T-helper 1 cell treated with Interleukin-12 subunit alpha and Interleukin-12 subunit beta and Interleukin-4 antibody, amounts not matched to agents 30 μg/mL and 1 μg/mL, for 36 hours (primary cell): ENCODE measurements at regions not wholly inside any gene's neighbourhood (a gene's known extent, or its start where the extent isn't known, plus 50 kb on each side); places are given as distances from the start of the nearest gene placed in this dataset.

Source experiments
- H3K27ac Mint-ChIP-seq: one replicate; pipeline ENCODE4 v1.8.0; 2021; ENCODE audit warnings: mild to moderate bottlenecking, mixed read lengths
- H3K27me3 Mint-ChIP-seq: one replicate; pipeline ENCODE4 v1.8.0; 2021; ENCODE audit warnings: low read depth, mixed read lengths
- H3K36me3 Mint-ChIP-seq: one replicate; pipeline ENCODE4 v1.8.0; 2021; ENCODE audit warnings: low read depth, mixed read lengths
- H3K4me1 Mint-ChIP-seq: one replicate; pipeline ENCODE4 v1.8.0; 2021; ENCODE audit warnings: low read depth, mixed read lengths
- H3K4me3 Mint-ChIP-seq: one replicate; pipeline ENCODE4 v1.8.0; 2021; ENCODE audit warnings: mild to moderate bottlenecking, moderate library complexity, mixed read lengths
- H3K9me3 Mint-ChIP-seq: one replicate; pipeline ENCODE4 v1.8.0; 2021; ENCODE audit warnings: mixed read lengths

DNA sequence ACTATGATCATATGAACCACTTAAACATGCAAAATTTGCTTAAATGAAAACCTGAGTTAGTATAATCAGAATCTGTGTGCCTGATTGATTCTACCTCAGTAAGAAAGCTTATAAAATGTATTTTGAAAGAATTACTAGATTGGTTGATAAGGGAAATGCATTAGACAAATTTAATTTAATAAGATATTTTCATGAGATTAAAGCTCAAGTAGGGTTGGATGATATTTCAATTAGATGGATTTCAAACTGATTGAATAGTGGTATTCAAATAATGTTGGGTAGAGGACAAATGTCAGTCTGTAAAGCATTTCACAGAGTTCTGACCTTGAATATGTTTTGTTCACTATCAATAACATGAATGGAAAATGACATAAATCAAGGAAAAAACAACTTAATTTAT lies 780.4 kb upstream of the ALCAM start:
- H3K27ac Mint-ChIP-seq: no peak overlapping the region
- no peak overlapping the region for H3K4me3 Mint-ChIP-seq

DNA sequence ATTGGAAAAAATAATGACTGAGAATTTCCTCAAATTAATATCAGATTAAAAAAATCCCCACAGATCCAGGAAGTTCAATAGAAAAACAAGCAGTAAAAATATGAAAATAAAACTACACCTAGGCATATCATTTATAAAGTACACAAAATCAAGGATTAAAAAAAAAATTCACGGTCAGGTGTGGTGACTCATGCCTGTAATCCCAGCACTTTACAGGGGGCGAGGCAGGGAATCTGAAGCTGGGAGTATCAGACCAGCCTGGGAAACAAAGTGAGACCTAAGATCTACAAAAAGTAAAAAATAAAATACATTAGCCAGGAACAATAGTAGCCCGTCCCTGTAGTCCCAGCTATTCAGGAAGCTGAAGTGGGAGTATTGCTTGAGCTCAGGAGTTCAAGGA lies 778.3 kb upstream of the ALCAM start:
- H3K4me1 Mint-ChIP-seq: no peaks in the 10 kb centered on the region
- H3K27me3 Mint-ChIP-seq: no peaks in the 10 kb centered on the region
- H3K4me3 Mint-ChIP-seq: no peak overlapping the region
- H3K36me3 Mint-ChIP-seq: no peaks in the 10 kb centered on the region
- H3K9me3 Mint-ChIP-seq: no peaks in the 10 kb centered on the region
- H3K27ac Mint-ChIP-seq: no peak overlapping the region

More for the DNA sequence above, 780.4 kb upstream of the ALCAM start:
- Mint-ChIP-seq H3K36me3 (no peaks in the 10 kb centered on the region), H3K4me1 (no peaks in the 10 kb centered on the region), H3K27me3 (no peaks in the 10 kb centered on the region), H3K9me3 (no peaks in the 10 kb centered on the region)

DNA sequence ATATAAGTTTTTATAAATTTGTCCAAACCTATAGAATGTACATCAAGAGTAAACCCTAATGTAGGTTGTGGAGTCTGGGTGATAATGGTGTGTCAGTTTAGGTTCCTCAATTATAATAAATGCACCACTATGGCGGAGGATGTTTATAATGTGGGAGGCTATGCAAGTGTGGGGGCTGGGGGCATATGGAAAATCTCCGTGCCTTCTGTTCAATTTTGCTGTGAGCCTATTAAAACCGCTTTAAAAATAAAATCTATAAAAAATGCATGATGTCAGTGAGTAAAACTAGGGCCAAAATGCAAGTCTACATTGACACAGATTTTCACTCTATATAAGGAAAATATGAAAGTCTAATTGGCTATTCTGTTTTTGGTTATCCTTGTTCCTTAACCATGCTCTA lies 774.9 kb upstream of the ALCAM start:
- Mint-ChIP-seq H3K27ac (no peak overlapping the region), H3K4me3 (no peak overlapping the region), H3K4me1 (no peaks in the 10 kb centered on the region), H3K36me3 (no peaks in the 10 kb centered on the region), H3K27me3 (no peaks in the 10 kb centered on the region), H3K9me3 (no peaks in the 10 kb centered on the region)

GRCh38 chr3:104594491-104594890 lies 772.2 kb upstream of the ALCAM start:
- H3K27ac Mint-ChIP-seq: no peak overlapping the region
- no peaks in the 10 kb centered on the region for H3K4me1 Mint-ChIP-seq
- H3K4me3 Mint-ChIP-seq: no peak overlapping the region
- H3K9me3 Mint-ChIP-seq: no peaks in the 10 kb centered on the region
- no peaks in the 10 kb centered on the region for H3K27me3 Mint-ChIP-seq
- no peaks in the 10 kb centered on the region for H3K36me3 Mint-ChIP-seq

DNA sequence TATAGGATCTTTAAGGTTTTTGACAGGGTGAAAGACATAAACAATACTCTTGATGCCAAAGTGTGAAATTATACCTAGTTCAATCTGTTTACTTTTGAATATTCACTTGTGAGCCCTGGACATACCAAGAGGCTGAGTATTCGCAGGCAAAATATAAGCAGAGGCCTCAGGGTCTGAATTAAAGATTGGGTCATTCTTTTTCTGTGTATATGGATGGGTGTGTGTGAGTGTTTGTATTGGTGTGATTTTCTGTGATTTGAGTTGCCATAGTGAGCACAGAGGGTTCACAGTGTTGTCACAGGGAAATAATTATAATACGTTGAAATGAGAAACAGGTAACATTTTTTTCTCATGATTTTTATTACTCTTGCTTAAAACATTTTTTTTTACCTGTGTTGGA lies 770.7 kb upstream of the ALCAM start:
- Mint-ChIP-seq H3K36me3 (no peaks in the 10 kb centered on the region), H3K27me3 (no peaks in the 10 kb centered on the region), H3K9me3 (no peaks in the 10 kb centered on the region), H3K27ac (no peak overlapping the region), H3K4me1 (no peaks in the 10 kb centered on the region), H3K4me3 (no peak overlapping the region)

- H3K36me3 Mint-ChIP-seq: no peaks in the 10 kb centered on the region
- no peaks in the 10 kb centered on the region for H3K9me3 Mint-ChIP-seq
- H3K4me1 Mint-ChIP-seq: no peaks in the 10 kb centered on the region
- H3K27ac Mint-ChIP-seq: no peak overlapping the region
- H3K27me3 Mint-ChIP-seq: no peaks in the 10 kb centered on the region
- H3K4me3 Mint-ChIP-seq: no peak overlapping the region
Observed at GRCh38 chr3:104596551-104596950, 770.2 kb upstream of the ALCAM start.

GRCh38 chr3:104598848-104599511 lies 767.7 kb upstream of the ALCAM start:
- Mint-ChIP-seq H3K4me3 (no peak overlapping the region), H3K4me1 (no peaks in the 10 kb centered on the region), H3K9me3 (no peaks in the 10 kb centered on the region), H3K36me3 (no peaks in the 10 kb centered on the region), H3K27ac (no peak overlapping the region), H3K27me3 (no peaks in the 10 kb centered on the region)

- H3K27me3 Mint-ChIP-seq: no peaks in the 10 kb centered on the region
Observed at GRCh38 chr3:104604326-104605010, 762.2 kb upstream of the ALCAM start.

DNA sequence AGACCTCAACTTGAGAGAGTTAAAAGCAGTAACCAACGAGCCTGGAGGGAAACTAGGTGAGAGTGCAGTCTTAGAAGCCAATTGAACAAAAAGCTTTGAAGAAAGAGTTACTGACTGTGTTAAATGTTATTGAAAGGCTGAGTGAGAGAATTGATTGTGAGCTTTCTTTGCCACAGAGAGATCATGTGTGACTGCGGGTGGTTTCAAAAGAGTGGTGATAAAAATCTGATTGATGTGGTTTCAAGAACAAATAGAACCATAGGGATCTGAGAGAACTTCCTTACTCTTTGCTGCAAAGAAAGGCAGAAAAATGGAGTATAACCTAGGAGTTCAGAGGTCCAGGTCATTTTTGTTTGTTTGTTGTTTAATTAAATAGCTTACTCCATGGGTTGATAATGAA lies 759.9 kb upstream of the ALCAM start:
- Mint-ChIP-seq H3K9me3 (no peaks in the 10 kb centered on the region), H3K4me1 (no peaks in the 10 kb centered on the region), H3K4me3 (no peak overlapping the region), H3K27ac (no peak overlapping the region), H3K36me3 (no peaks in the 10 kb centered on the region), H3K27me3 (no peaks in the 10 kb centered on the region)

More at GRCh38 chr3:104604326-104605010, 762.2 kb upstream of the ALCAM start:
- Mint-ChIP-seq H3K9me3 (no peaks in the 10 kb centered on the region), H3K4me1 (no peaks in the 10 kb centered on the region), H3K27ac (no peak overlapping the region), H3K4me3 (no peak overlapping the region), H3K36me3 (no peaks in the 10 kb centered on the region)

GRCh38 chr3:104610730-104611652 lies 755.7 kb upstream of the ALCAM start:
- Mint-ChIP-seq H3K4me1 (no peaks in the 10 kb centered on the region), H3K9me3 (no peaks in the 10 kb centered on the region), H3K4me3 (no peak overlapping the region), H3K36me3 (no peaks in the 10 kb centered on the region), H3K27me3 (no peaks in the 10 kb centered on the region), H3K27ac (no peak overlapping the region)

DNA sequence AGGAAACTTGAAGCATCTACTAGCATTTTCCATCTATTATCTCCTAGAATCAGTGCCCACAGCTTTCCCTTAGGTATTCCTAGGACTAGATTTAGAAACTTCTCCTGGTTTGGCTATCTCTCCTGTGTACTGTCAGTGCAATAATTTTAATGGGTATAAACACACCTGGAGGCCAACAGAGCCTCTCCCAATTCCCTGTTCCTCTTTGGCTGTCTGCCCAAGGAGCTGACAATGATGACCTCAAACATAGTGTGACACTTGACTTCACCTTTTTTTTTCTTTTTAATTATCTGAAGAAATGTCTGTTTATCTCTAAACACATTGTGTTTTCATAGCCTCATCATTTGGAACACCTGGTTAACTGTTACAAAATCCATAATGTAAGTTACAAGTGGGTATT lies 754.5 kb upstream of the ALCAM start:
- Mint-ChIP-seq H3K4me1 (no peaks in the 10 kb centered on the region), H3K4me3 (no peak overlapping the region), H3K36me3 (no peaks in the 10 kb centered on the region), H3K27me3 (no peaks in the 10 kb centered on the region), H3K9me3 (no peaks in the 10 kb centered on the region), H3K27ac (no peak overlapping the region)

DNA sequence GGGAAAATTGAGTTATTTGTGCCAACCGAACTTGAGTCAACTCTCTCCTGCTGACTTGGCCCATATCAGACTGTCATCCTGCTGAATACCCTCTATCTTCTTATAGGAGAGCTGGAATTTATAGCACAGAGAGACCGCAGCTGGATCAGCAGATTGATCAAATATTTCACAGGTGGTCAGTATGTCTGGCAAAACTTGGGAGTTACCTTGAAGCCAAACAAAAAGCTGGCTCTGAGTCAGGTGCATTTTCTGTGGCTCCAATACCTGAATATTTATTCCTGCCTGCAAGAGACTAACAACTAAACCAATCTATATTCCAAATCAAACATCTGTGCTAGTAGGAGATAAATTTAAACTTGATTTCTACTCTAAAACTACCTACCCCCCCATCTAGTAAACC lies 752.1 kb upstream of the ALCAM start:
- Mint-ChIP-seq H3K9me3 (no peaks in the 10 kb centered on the region), H3K4me1 (no peaks in the 10 kb centered on the region), H3K27ac (no peak overlapping the region), H3K27me3 (no peaks in the 10 kb centered on the region), H3K4me3 (no peak overlapping the region), H3K36me3 (no peaks in the 10 kb centered on the region)

- H3K9me3 Mint-ChIP-seq: no peaks in the 10 kb centered on the region
- no peak overlapping the region for H3K27ac Mint-ChIP-seq
- H3K27me3 Mint-ChIP-seq: no peaks in the 10 kb centered on the region
- no peaks in the 10 kb centered on the region for H3K4me1 Mint-ChIP-seq
- no peak overlapping the region for H3K4me3 Mint-ChIP-seq
- no peaks in the 10 kb centered on the region for H3K36me3 Mint-ChIP-seq
Observed at GRCh38 chr3:104628185-104628789, 738.4 kb upstream of the ALCAM start.

DNA sequence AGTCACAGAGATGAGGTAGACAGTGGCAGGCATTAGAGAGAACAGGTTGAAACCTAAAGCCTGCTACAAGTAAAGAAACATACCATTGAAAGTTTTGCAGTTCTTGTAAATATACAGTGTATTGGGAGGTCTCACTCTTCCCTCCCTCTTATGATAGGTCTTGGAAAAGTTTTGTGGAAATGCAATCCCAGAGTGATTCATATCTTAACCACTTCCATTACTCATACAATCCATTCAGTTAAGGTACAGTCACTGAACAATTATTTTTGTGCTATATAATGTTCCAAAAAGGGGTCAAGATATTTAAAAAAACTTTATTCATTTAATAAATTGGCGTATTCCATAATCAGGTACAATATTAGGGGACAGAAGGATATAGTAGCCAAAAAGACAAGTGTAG lies 737.7 kb upstream of the ALCAM start:
- Mint-ChIP-seq H3K36me3 (no peaks in the 10 kb centered on the region), H3K4me1 (no peaks in the 10 kb centered on the region), H3K9me3 (no peaks in the 10 kb centered on the region), H3K27ac (no peak overlapping the region), H3K27me3 (no peaks in the 10 kb centered on the region), H3K4me3 (no peak overlapping the region)
